Skeletal muscle cell (primary cell): ENCODE measurements at regions not wholly inside any gene's neighbourhood (a gene's known extent, or its start where the extent isn't known, plus 50 kb on each side); places are given as distances from the start of the nearest gene placed in this dataset.
A peak's percentile ranks its signal among the peaks of the same experiment; 100 is the strongest.

Experiments used
- DNase-seq: peaks from one replicate; pipeline ENCODE4 v3.0.0-alpha.2; 2010; ENCODE audit warnings: low read depth
- H3K4me3 ChIP-seq: 2 replicates; pipeline ENCODE4 v1.5.1; 2011; ENCODE audit warnings: low read depth, mild to moderate bottlenecking, control low read depth, low read length, moderate library complexity

- H3K4me3 ChIP-seq = no peak overlapping the region
- no peak for DNase-seq
Observed at GRCh38 chr9:105131981-105132380, 112.5 kb upstream of the SLC44A1 start.

GRCh38 chr9:105132606-105133005 lies 111.8 kb upstream of the SLC44A1 start:
- no peak overlapping the region for H3K4me3 ChIP-seq
- no peak for DNase-seq

- H3K4me3 ChIP-seq = no peak overlapping the region
- no peak for DNase-seq
Observed at GRCh38 chr9:105138306-105138801, 106.1 kb upstream of the SLC44A1 start.

- H3K4me3 ChIP-seq = no peak overlapping the region
- no peak for DNase-seq
Observed at GRCh38 chr9:105141146-105141975, 103.1 kb upstream of the SLC44A1 start.

GRCh38 chr9:105141976-105142250 lies 102.5 kb upstream of the SLC44A1 start:
- H3K4me3 ChIP-seq = no peak overlapping the region
- DNase-seq = no peak

GRCh38 chr9:105142406-105143135 lies 101.9 kb upstream of the SLC44A1 start:
- DNase-seq = no peak
- H3K4me3 ChIP-seq = no peak overlapping the region

GRCh38 chr9:105143136-105143430 lies 101.4 kb upstream of the SLC44A1 start:
- no peak for DNase-seq

GRCh38 chr9:105144076-105144475 lies 100.4 kb upstream of the SLC44A1 start:
- no peak for DNase-seq
- H3K4me3 ChIP-seq = no peak overlapping the region

More at GRCh38 chr9:105143136-105143430, 101.4 kb upstream of the SLC44A1 start:
- H3K4me3 ChIP-seq = no peak overlapping the region

- H3K4me3 ChIP-seq = no peak overlapping the region
- no peak for DNase-seq
Observed at GRCh38 chr9:105144841-105145240, 99.6 kb upstream of the SLC44A1 start.

- H3K4me3 ChIP-seq = no peak overlapping the region
- no peak for DNase-seq
Observed at GRCh38 chr9:105146677-105147076, 97.8 kb upstream of the SLC44A1 start.

- H3K4me3 ChIP-seq = no peak overlapping the region
- DNase-seq = no peak
Observed at GRCh38 chr9:105147110-105147871, 97.2 kb upstream of the SLC44A1 start.

GRCh38 chr9:105148328-105149006 lies 96.0 kb upstream of the SLC44A1 start:
- H3K4me3 ChIP-seq = no peak overlapping the region
- DNase-seq = no peak

- no peak overlapping the region for H3K4me3 ChIP-seq
- DNase-seq = no peak
Observed at GRCh38 chr9:105150991-105151685, 93.3 kb upstream of the SLC44A1 start.

GRCh38 chr9:105151686-105151995 lies 92.8 kb upstream of the SLC44A1 start:
- no peak overlapping the region for H3K4me3 ChIP-seq
- DNase-seq = no peak

- no peak overlapping the region for H3K4me3 ChIP-seq
- no peak for DNase-seq
Observed at GRCh38 chr9:105154723-105155191, 89.7 kb upstream of the SLC44A1 start.

GRCh38 chr9:105157171-105157583 lies 87.3 kb upstream of the SLC44A1 start:
- no peak for DNase-seq

GRCh38 chr9:105158020-105158419 lies 86.4 kb upstream of the SLC44A1 start:
- DNase-seq = no peak

More at GRCh38 chr9:105157171-105157583, 87.3 kb upstream of the SLC44A1 start:
- no peak overlapping the region for H3K4me3 ChIP-seq

GRCh38 chr9:105158898-105159297 lies 85.6 kb upstream of the SLC44A1 start:
- no peak for DNase-seq

More at GRCh38 chr9:105158020-105158419, 86.4 kb upstream of the SLC44A1 start:
- no peak overlapping the region for H3K4me3 ChIP-seq

GRCh38 chr9:105168870-105169319 lies 75.6 kb upstream of the SLC44A1 start:
- DNase-seq = peak; percentile 58
- H3K4me3 ChIP-seq = no peak overlapping the region

More at GRCh38 chr9:105158898-105159297, 85.6 kb upstream of the SLC44A1 start:
- no peak overlapping the region for H3K4me3 ChIP-seq
